ENCODE measurements at regions not wholly inside any gene's neighbourhood (a gene's known extent, or its start where the extent isn't known, plus 50 kb on each side); places are given as distances from the start of the nearest gene placed in this dataset.

DNA sequence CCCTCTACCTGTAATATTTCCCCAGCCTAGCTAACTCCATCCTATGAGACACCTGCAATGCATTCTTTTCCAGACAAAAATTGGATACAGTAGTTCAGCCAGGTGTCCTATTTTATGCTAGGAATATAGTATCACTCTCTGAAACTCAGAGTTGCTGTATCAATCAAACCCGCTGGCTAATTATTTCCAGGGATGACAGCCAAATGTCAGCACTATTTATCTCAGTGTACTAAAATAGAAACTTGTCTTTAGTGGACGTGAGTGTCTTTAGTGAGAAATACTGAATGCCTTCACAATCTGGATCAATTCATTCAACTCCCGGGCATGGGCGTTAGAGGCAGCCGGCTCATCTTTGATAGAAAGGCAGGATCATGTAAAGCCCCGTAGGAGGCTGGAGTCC, 196.2 kb downstream of the RBM46 start:
- no peak overlapping the region for H3K4me3 ChIP-seq (ENCODE audit: low read depth, low read length)
- no peak for DNase-seq (ENCODE audit: low read depth)
- TF ChIP-seq, protein P1, sequence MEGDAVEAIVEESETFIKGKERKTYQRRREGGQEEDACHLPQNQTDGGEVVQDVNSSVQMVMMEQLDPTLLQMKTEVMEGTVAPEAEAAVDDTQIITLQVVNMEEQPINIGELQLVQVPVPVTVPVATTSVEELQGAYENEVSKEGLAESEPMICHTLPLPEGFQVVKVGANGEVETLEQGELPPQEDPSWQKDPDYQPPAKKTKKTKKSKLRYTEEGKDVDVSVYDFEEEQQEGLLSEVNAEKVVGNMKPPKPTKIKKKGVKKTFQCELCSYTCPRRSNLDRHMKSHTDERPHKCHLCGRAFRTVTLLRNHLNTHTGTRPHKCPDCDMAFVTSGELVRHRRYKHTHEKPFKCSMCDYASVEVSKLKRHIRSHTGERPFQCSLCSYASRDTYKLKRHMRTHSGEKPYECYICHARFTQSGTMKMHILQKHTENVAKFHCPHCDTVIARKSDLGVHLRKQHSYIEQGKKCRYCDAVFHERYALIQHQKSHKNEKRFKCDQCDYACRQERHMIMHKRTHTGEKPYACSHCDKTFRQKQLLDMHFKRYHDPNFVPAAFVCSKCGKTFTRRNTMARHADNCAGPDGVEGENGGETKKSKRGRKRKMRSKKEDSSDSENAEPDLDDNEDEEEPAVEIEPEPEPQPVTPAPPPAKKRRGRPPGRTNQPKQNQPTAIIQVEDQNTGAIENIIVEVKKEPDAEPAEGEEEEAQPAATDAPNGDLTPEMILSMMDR (conservative IDR thresholded peaks at IDR 0.05; ENCODE audit: low read depth, low read length), result no peak

GRCh38 chr4:154982187-154983047, 201.3 kb downstream of the RBM46 start:
- DNase-seq (ENCODE audit: low read depth), result no peak
- H3K4me3 ChIP-seq (ENCODE audit: low read depth, low read length), result no peak overlapping the region
- TF ChIP-seq, protein P1 (conservative IDR thresholded peaks at IDR 0.05; ENCODE audit: low read depth, low read length), result peak; percentile 92

GRCh38 chr4:154983714-154984113, 202.6 kb downstream of the RBM46 start:
- no peak for DNase-seq (ENCODE audit: low read depth)
- TF ChIP-seq, protein P1 (conservative IDR thresholded peaks at IDR 0.05; ENCODE audit: low read depth, low read length), result no peak

DNA sequence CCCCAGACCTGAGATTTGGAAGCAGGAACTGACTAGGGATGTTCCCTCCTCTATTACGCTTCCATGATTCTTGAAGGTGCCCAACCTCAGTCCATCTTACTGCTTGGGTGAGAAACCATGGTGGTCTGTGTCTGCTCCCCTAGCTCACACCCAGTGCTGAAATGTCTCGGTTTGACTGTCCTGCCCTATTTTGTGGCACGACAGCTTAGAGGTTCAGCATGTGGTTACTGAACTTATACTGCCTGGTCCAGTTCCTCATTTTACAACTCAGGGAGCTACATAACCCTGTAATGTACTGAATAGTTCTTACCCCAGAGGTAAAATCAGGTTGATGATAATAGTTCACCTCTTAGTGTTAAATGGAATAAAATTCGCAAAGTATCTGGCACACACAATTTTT, 203.1 kb downstream of the RBM46 start:
- DNase-seq (ENCODE audit: low read depth), result no peak
- TF ChIP-seq, protein P1 (conservative IDR thresholded peaks at IDR 0.05; ENCODE audit: low read depth, low read length), result no peak

More at GRCh38 chr4:154983714-154984113, 202.6 kb downstream of the RBM46 start:
- H3K4me3 ChIP-seq (ENCODE audit: low read depth, low read length), result no peak overlapping the region

GRCh38 chr4:154984616-154985015, 203.5 kb downstream of the RBM46 start:
- DNase-seq (ENCODE audit: low read depth), result no peak
- H3K4me3 ChIP-seq (ENCODE audit: low read depth, low read length), result no peak overlapping the region
- TF ChIP-seq, protein P1 (conservative IDR thresholded peaks at IDR 0.05; ENCODE audit: low read depth, low read length), result no peak

More for the DNA sequence above, 203.1 kb downstream of the RBM46 start:
- H3K4me3 ChIP-seq (ENCODE audit: low read depth, low read length), result no peak overlapping the region

GRCh38 chr4:154985673-154986072, 204.6 kb downstream of the RBM46 start:
- no peak overlapping the region for H3K4me3 ChIP-seq (ENCODE audit: low read depth, low read length)
- DNase-seq (ENCODE audit: low read depth), result no peak
- TF ChIP-seq, protein P1 (conservative IDR thresholded peaks at IDR 0.05; ENCODE audit: low read depth, low read length), result no peak

- H3K4me3 ChIP-seq (ENCODE audit: low read depth, low read length), result no peak overlapping the region
- TF ChIP-seq, protein P1 (conservative IDR thresholded peaks at IDR 0.05; ENCODE audit: low read depth, low read length), result no peak
- DNase-seq (ENCODE audit: low read depth), result no peak
Observed at GRCh38 chr4:154988511-154988910, 207.4 kb downstream of the RBM46 start.

All from epithelial cell of proximal tubule (primary cell).